ENCODE measurements at regions not wholly inside any gene's neighbourhood (a gene's known extent, or its start where the extent isn't known, plus 50 kb on each side); places are given as distances from the start of the nearest gene placed in this dataset.
"Not testable (repeated sequence)": the region's sequence is repeated elsewhere in the genome, so short reads cannot be mapped to it uniquely, and the experiment has no call there.

- no peak for DNase-seq (ENCODE audit: low read depth)
These were observed 82.4 kb upstream of the SELENOP start for GRCh38 chr5:42894057-42894456.

GRCh38 chr5:42889311-42889933, 77.7 kb upstream of the SELENOP start:
- peak; percentile 45 for DNase-seq (ENCODE audit: low read depth)

- no peak for DNase-seq (ENCODE audit: low read depth)
These were observed 77.1 kb upstream of the SELENOP start for GRCh38 chr5:42888771-42889170.

GRCh38 chr5:42887575-42887974, 75.9 kb upstream of the SELENOP start:
- no peak for DNase-seq (ENCODE audit: low read depth)

- DNase-seq (ENCODE audit: low read depth), result no peak
These were observed 75.4 kb upstream of the SELENOP start for GRCh38 chr5:42887097-42887496.

GRCh38 chr5:42886635-42887034, 74.9 kb upstream of the SELENOP start:
- no peak for DNase-seq (ENCODE audit: low read depth)

GRCh38 chr5:42884326-42884725, 72.6 kb upstream of the SELENOP start:
- DNase-seq (ENCODE audit: low read depth), result no peak

- DNase-seq (ENCODE audit: low read depth), result no peak
These were observed 69.9 kb upstream of the SELENOP start for GRCh38 chr5:42881416-42882117.

- no peak for DNase-seq (ENCODE audit: low read depth)
These were observed 68.9 kb upstream of the SELENOP start for GRCh38 chr5:42880496-42881150.

GRCh38 chr5:42879291-42879690, 67.6 kb upstream of the SELENOP start:
- DNase-seq (ENCODE audit: low read depth), result no peak

- no peak for DNase-seq (ENCODE audit: low read depth)
These were observed 66.9 kb upstream of the SELENOP start for GRCh38 chr5:42878550-42878949.

- no peak for DNase-seq (ENCODE audit: low read depth)
These were observed 66.3 kb upstream of the SELENOP start for GRCh38 chr5:42878041-42878440.

- no peak for DNase-seq (ENCODE audit: low read depth)
These were observed 65.7 kb upstream of the SELENOP start for GRCh38 chr5:42877431-42877830.

- DNase-seq (ENCODE audit: low read depth), result no peak
These were observed 64.7 kb upstream of the SELENOP start for GRCh38 chr5:42876375-42876844.

- DNase-seq (ENCODE audit: low read depth), result no peak
These were observed 64.2 kb upstream of the SELENOP start for GRCh38 chr5:42875785-42876374.

- no peak for DNase-seq (ENCODE audit: low read depth)
These were observed 63.5 kb upstream of the SELENOP start for GRCh38 chr5:42875211-42875610.

GRCh38 chr5:42874621-42875198, 63.0 kb upstream of the SELENOP start:
- DNase-seq (ENCODE audit: low read depth), result no peak

GRCh38 chr5:42872865-42873264, 61.2 kb upstream of the SELENOP start:
- DNase-seq (ENCODE audit: low read depth), result no peak

- DNase-seq (ENCODE audit: low read depth), result no peak
These were observed 59.3 kb upstream of the SELENOP start for GRCh38 chr5:42870882-42871418.

- not testable (repeated sequence) for DNase-seq (ENCODE audit: low read depth)
These were observed 56.7 kb upstream of the SELENOP start for GRCh38 chr5:42868417-42868816.

GRCh38 chr5:42864749-42865148, 53.1 kb upstream of the SELENOP start:
- DNase-seq (ENCODE audit: low read depth), result not testable (repeated sequence)
